GM12878 (cell line): ENCODE measurements at regions not wholly inside any gene's neighbourhood (a gene's known extent, or its start where the extent isn't known, plus 50 kb on each side); places are given as distances from the start of the nearest gene placed in this dataset.

Experiments
- ATAC-seq: fragments of 200-7000 bp; cut with Tn5 transposase; 3 replicates; pipeline ENCODE4 v1.9.1; 2020; ENCODE audit warnings: mild to moderate bottlenecking, moderate library complexity
- BruUV-seq: library from RNA; stranded (reverse); fragments of 400-500 nt; replicated peaks from 2 replicates; lab custom pipeline; 2021; lab: Mats Ljungman, UMichigan
- CTCF ChIA-PET: fragments of 300-600 bp; sonication (Branson Sonifier 250); formaldehyde crosslinking; extraction: SDS; loops from one replicate; lab custom pipeline; 2021; ENCODE audit warnings: inconsistent platforms; lab: Yijun Ruan, JAX
- POLR2A ChIA-PET: fragments of 350-600 bp; formaldehyde crosslinking; extraction: SDS; loops from one replicate; lab custom pipeline; 2021; ENCODE audit warnings: inconsistent platforms; lab: Charles Lee
- RAD21 ChIA-PET: fragments of 300-600 bp; sonication (Branson Sonifier 250); formaldehyde crosslinking; loops from one replicate; lab custom pipeline; 2023; ENCODE audit warnings: antibody characterized with exemption; ENCODE audit not compliant: unreplicated experiment; lab: Charles Lee
- SMC1A ChIA-PET: fragments of 300-600 bp; sonication (Branson Sonifier 250); formaldehyde crosslinking; loops from one replicate; lab custom pipeline; 2023; ENCODE audit not compliant: unreplicated experiment, uncharacterized antibody; lab: Charles Lee
- DNase-seq: peaks from one replicate; pipeline ENCODE4 v3.0.0-alpha.2; 2011; ENCODE audit warnings: low read depth, low spot score
- FAIRE-seq: peaks from 3 replicates; lab custom pipeline; 2011; peaks lifted over from hg19 to GRCh38; lab: Jason Lieb, UNC
- H2AFZ ChIP-seq: 2 replicates; pipeline ENCODE4 v1.6.0; 2011; ENCODE audit warnings: low read depth, low read length, control low read depth; ENCODE audit not compliant: control insufficient read depth
- H3K27ac ChIP-seq: 2 replicates; pipeline ENCODE4 v1.5.1; 2011; ENCODE audit warnings: control low read depth; ENCODE audit not compliant: control insufficient read depth, insufficient read depth
- H3K27me3 ChIP-seq, 2 experiments: replicated peaks in 1 of 2; 2 replicates each; pipeline versions ENCODE4 v1.6.0 to v1.6.1; 2011; ENCODE audit warnings: low read length in 1 of 2; ENCODE audit not compliant: control insufficient read depth in 2 of 2, insufficient read depth in 2 of 2
- H3K36me3 ChIP-seq, 2 experiments: 2 replicates each; pipeline ENCODE4 v1.5.1; 2011; ENCODE audit warnings: low read length in 1 of 2; ENCODE audit not compliant: control insufficient read depth in 2 of 2, insufficient read depth in 2 of 2
- H3K4me1 ChIP-seq: 2 replicates; pipeline ENCODE4 v1.6.1; 2011; ENCODE audit warnings: mild to moderate bottlenecking, low read length, moderate library complexity, mixed read lengths; ENCODE audit not compliant: control insufficient read depth, insufficient read depth
- H3K4me2 ChIP-seq: 2 replicates; pipeline ENCODE4 v1.6.0; 2011; ENCODE audit warnings: control low read depth; ENCODE audit not compliant: control insufficient read depth, insufficient read depth
- H3K4me3 ChIP-seq: fragments of 200-600 bp; sonication (generic); 2 replicates; pipeline ENCODE4 v1.5.1; 2016
- H3K79me2 ChIP-seq: 2 replicates; pipeline ENCODE4 v1.6.0; 2011; ENCODE audit warnings: low read length; ENCODE audit not compliant: control insufficient read depth, insufficient read depth
- H3K9ac ChIP-seq: 2 replicates; pipeline ENCODE4 v1.8.0; 2011; ENCODE audit warnings: low read length, control low read depth, mixed read lengths; ENCODE audit not compliant: control insufficient read depth, insufficient read depth
- H3K9me3 ChIP-seq: replicated peaks from 3 replicates; pipeline ENCODE4 v1.5.1; 2011; ENCODE audit warnings: mild to moderate bottlenecking, low read length; ENCODE audit not compliant: control insufficient read depth, insufficient read depth
- H4K20me1 ChIP-seq: 2 replicates; pipeline ENCODE4 v1.6.0; 2011; ENCODE audit not compliant: control insufficient read depth, insufficient read depth
- CHD4 ChIP-seq: fragments of 200-600 bp; sonication (generic); IDR thresholded peaks from 2 replicates; pipeline ENCODE4 v1.6.1; 2016; ENCODE audit warnings: mild to moderate bottlenecking
- DPF2 ChIP-seq: fragments of 450-650 bp; IDR thresholded peaks from 2 replicates; pipeline ENCODE4 v1.6.1; 2017; ENCODE audit warnings: mild to moderate bottlenecking
- ETV6 ChIP-seq, 2 experiments: fragments of 450-650 bp in 1 of 2; IDR thresholded peaks in 1 of 2; conservative IDR thresholded peaks in 1 of 2; 2 replicates each; pipeline ENCODE4 v1.6.1; 2014; ENCODE audit warnings: antibody characterized with exemption in 1 of 2, borderline replicate concordance in 1 of 2, low read depth in 1 of 2, mild to moderate bottlenecking in 1 of 2, moderate library complexity in 1 of 2
- HSF1 ChIP-seq: fragments of 150-350 bp; IDR thresholded peaks from 2 replicates; pipeline ENCODE4 v1.6.1; 2014; ENCODE audit warnings: mild to moderate bottlenecking, low read depth, low read length
- IKZF1 ChIP-seq: fragments of 450-650 bp; conservative IDR thresholded peaks from 2 replicates; pipeline ENCODE4 v1.6.1; 2017; ENCODE audit warnings: antibody characterized with exemption, mild to moderate bottlenecking
- IKZF2 ChIP-seq, 2 experiments: fragments of 450-650 bp; IDR thresholded peaks; 2 replicates each; pipeline ENCODE4 v1.6.1; 2017; ENCODE audit warnings: mild to moderate bottlenecking in 2 of 2, moderate library complexity in 2 of 2
- JUNB ChIP-seq: IDR thresholded peaks from 2 replicates; pipeline ENCODE4 v1.6.1; 2016; ENCODE audit warnings: antibody characterized with exemption, mild to moderate bottlenecking
- KDM1A ChIP-seq: fragments of 200-600 bp; sonication (generic); IDR thresholded peaks from 2 replicates; pipeline ENCODE4 v1.6.1; 2016; ENCODE audit warnings: borderline replicate concordance
- NRF1 ChIP-seq: conservative IDR thresholded peaks from 2 replicates; pipeline ENCODE4 v1.6.1; 2011; ENCODE audit warnings: mild to moderate bottlenecking, low read depth, low read length, improper control_type of control experiment
- PAX8 ChIP-seq: fragments of 450-650 bp; IDR thresholded peaks from 2 replicates; pipeline ENCODE4 v1.6.1; 2017; ENCODE audit warnings: mild to moderate bottlenecking, moderate library complexity
- RAD51 ChIP-seq: fragments of 450-650 bp; IDR thresholded peaks from 2 replicates; pipeline ENCODE4 v1.6.1; 2016; ENCODE audit warnings: moderate library complexity, mild to moderate bottlenecking, inconsistent platforms
- SP1 ChIP-seq: IDR thresholded peaks from one replicate; pipeline ENCODE4 v1.6.1; 2011; ENCODE audit warnings: low read depth, low read length
- SUZ12 ChIP-seq: fragments of 200-600 bp; sonication (generic); IDR thresholded peaks from one replicate; pipeline ENCODE4 v1.6.1; 2018; ENCODE audit warnings: antibody characterized with exemption, mild to moderate bottlenecking; ENCODE audit not compliant: unreplicated experiment
- TCF12 ChIP-seq: IDR thresholded peaks from 2 replicates; pipeline ENCODE4 v1.6.1; 2011; ENCODE audit warnings: low read depth, mild to moderate bottlenecking, low read length
- TCF7 ChIP-seq: IDR thresholded peaks from 2 replicates; pipeline ENCODE4 v1.6.1; 2014; ENCODE audit warnings: antibody characterized with exemption, borderline replicate concordance
- USF2 ChIP-seq: IDR thresholded peaks from 2 replicates; pipeline ENCODE4 v1.6.1; 2011; ENCODE audit warnings: low read depth, low read length, improper control_type of control experiment, borderline replicate concordance
- WGBS: methylation state at CpG from one replicate; pipeline ENCODE4 v1.1.6; 2016; ENCODE audit warnings: low lambda C conversion rate; ENCODE audit not compliant: insufficient replicate concordance, insufficient coverage; ENCODE audit errors: missing lambda C conversion rate; 5-methylcytosine and 5-hydroxymethylcytosine counted together
- in situ Hi-C: fragments of 300-500 bp; cut with MboI; formaldehyde crosslinking; loops from 9 replicates; pipeline ENCODE4 v1.14.3; 2018; ENCODE audit warnings: mixed read lengths
- intact Hi-C: fragments of 100-400 bp; cut with micrococcal nuclease; formaldehyde crosslinking; loops from one replicate; pipeline ENCODE4 v1.14.2; 2022; ENCODE audit not compliant: unreplicated experiment
- TF ChIP-seq, protein P1 (sequence below): fragments of 450-650 bp; IDR thresholded peaks from 2 replicates; pipeline ENCODE4 v1.6.1; 2017; ENCODE audit warnings: mild to moderate bottlenecking, moderate library complexity

GRCh38 chr22:19619144-19620009 is 94.9 kb upstream of the SEPTIN5 start:
- Histone ChIP-seq H3K27ac (peak overlapping the region; percentile 41), H3K9me3 (no peaks in the 10 kb centered on the region), H3K27me3 (no peaks in the 10 kb centered on the region), H2AFZ (peak overlapping the region; percentile 22), H3K36me3 (no peaks in the 10 kb centered on the region), H3K4me2 (peak overlapping the region; percentile 58), H3K79me2 (no peaks in the 10 kb centered on the region), H4K20me1 (no peaks in the 10 kb centered on the region), H3K4me1 (peaks cover 35% of the 10 kb centered on the region), H3K4me3 (0 out of 2 replicates have a peak overlapping the region, but pooled peaks have one; percentile 11), H3K9ac (no peak overlapping the region)
- POLR2A ChIA-PET: no interaction called here
- no TSS peak for BruUV-seq
- in situ Hi-C loops: no loop called here
- peak; percentile 43 for DNase-seq
- SMC1A ChIA-PET: interaction anchor here (0.7 to 1.1 kb wide), 4 partner anchors 10 to 40 kb away, joined by 3 to 5 read pairs (median 3); no protein-coding TSS in a partner anchor
- peak; percentile 79 for ATAC-seq
- FAIRE-seq: peak; percentile 76
- CTCF ChIA-PET: interaction anchor here (0.9 to 1.3 kb wide), 2 partner anchors 11 to 142 kb away, joined by 3 to 10 read pairs; no protein-coding TSS in a partner anchor
- RAD21 ChIA-PET: interaction anchor here (0.9 to 1.3 kb wide), 3 partner anchors 11 to 142 kb away, joined by 3 to 6 read pairs (median 3); no protein-coding TSS in a partner anchor
- intact Hi-C loops: no loop called here
- under 1% methylated on average over 8 of the region's 8 CpGs for WGBS
- TF ChIP-seq SP1 (peak; percentile 31), HSF1 (no peak), KDM1A (no peak), DPF2 (0 out of 2 replicates have a peak, but pooled peaks have one; percentile 59), SUZ12 (no peak), TCF7 (no peak), NRF1 (no peak), IKZF1 (peak; percentile 53), PAX8 (no peak), TCF12 (peak; percentile 98), USF2 (no peak), RAD51 (no peak), JUNB (no peak), ETV6 (conservative IDR thresholded peaks at IDR 0.05 in 1 of 2, IDR thresholded peaks at IDR 0.05 in 1 of 2; ENCODE audit: borderline replicate concordance in 1 of 2, low read depth in 1 of 2) (0 out of 4 replicates have a peak, but pooled peaks of 1 of the 2 experiments have one; percentile 19), CHD4 (no peak), IKZF2 (IDR thresholded peaks at IDR 0.05) (peak; percentile 60)
- TF ChIP-seq, protein P1, sequence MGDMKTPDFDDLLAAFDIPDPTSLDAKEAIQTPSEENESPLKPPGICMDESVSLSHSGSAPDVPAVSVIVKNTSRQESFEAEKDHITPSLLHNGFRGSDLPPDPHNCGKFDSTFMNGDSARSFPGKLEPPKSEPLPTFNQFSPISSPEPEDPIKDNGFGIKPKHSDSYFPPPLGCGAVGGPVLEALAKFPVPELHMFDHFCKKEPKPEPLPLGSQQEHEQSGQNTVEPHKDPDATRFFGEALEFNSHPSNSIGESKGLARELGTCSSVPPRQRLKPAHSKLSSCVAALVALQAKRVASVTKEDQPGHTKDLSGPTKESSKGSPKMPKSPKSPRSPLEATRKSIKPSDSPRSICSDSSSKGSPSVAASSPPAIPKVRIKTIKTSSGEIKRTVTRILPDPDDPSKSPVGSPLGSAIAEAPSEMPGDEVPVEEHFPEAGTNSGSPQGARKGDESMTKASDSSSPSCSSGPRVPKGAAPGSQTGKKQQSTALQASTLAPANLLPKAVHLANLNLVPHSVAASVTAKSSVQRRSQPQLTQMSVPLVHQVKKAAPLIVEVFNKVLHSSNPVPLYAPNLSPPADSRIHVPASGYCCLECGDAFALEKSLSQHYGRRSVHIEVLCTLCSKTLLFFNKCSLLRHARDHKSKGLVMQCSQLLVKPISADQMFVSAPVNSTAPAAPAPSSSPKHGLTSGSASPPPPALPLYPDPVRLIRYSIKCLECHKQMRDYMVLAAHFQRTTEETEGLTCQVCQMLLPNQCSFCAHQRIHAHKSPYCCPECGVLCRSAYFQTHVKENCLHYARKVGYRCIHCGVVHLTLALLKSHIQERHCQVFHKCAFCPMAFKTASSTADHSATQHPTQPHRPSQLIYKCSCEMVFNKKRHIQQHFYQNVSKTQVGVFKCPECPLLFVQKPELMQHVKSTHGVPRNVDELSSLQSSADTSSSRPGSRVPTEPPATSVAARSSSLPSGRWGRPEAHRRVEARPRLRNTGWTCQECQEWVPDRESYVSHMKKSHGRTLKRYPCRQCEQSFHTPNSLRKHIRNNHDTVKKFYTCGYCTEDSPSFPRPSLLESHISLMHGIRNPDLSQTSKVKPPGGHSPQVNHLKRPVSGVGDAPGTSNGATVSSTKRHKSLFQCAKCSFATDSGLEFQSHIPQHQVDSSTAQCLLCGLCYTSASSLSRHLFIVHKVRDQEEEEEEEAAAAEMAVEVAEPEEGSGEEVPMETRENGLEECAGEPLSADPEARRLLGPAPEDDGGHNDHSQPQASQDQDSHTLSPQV: no peak
